GM18502 (cell line): ENCODE measurements at regions not wholly inside any gene's neighbourhood (a gene's known extent, or its start where the extent isn't known, plus 50 kb on each side); places are given as distances from the start of the nearest gene placed in this dataset.

Source experiments
- ATAC-seq: cut with Tn5 transposase; IDR thresholded peaks from one replicate; pipeline ENCODE4 v1.9.1; 2021; ENCODE audit warnings: mild to moderate bottlenecking; ENCODE audit not compliant: unreplicated experiment, poor library complexity

- no peak for ATAC-seq
Observed at GRCh38 chr20:7302250-7302649, 534.8 kb downstream of the BMP2 start.

GRCh38 chr20:7305976-7306375 is 538.5 kb downstream of the BMP2 start:
- no peak for ATAC-seq

- ATAC-seq, result no peak
Observed at GRCh38 chr20:7308163-7308562, 540.7 kb downstream of the BMP2 start.

DNA sequence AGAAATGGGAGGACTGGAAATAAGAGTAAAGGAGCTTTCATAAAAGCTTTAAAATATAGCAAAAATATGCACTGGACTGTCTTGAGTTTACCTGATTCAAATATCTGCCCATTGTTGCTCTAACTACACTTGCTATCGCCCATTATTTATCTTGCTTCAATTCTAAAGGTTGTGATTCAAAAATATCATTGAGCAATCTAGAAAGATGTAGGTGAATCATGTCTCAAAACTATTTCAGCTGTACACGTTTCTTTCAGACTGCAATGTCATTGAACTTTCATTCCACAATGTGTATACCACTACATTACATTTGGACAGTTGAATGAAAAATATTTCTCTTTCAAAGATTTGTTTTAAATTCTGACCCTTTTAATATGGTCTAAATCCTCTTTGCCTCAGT is 545.6 kb downstream of the BMP2 start:
- ATAC-seq, result no peak

DNA sequence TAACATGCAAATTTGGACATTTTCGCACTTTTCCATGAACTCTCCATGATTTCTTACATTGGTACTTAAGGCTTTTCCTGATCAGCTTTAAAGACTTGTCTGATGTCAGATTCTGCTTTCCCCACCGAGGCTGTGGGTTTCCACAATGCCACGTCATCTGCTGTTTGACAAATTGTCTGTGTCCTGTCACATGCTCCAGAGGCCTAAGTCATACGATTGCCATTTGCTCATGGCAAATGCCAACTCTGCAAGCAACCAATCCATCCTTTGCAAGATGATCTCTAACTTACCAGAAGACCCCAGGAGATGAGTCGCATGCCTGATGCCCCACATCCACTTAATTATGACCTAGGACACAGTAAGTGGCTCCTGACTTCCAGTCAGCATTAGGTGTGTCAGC is 556.5 kb downstream of the BMP2 start:
- ATAC-seq, result no peak

- ATAC-seq, result no peak
Observed at GRCh38 chr20:7327810-7328209, 560.3 kb downstream of the BMP2 start.

DNA sequence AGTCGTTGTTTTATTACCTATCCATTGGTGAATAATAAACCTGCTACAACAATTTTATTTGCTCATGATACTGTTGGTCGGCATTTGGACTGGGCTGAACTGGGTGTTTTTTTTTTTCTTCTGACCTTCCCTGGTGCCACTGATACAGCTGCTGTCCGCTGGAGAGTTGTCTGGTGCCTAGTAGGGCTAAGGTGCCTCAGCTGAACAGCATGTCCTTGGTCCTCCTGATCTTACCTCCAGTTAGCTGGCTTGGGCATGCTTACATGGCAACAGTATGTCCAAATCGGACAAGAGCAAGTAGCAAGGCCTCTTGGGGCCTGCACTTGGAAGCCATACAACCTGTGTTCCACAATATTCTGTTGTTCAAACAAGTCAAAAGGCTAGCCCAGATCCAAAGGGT is 563.4 kb downstream of the BMP2 start:
- no peak for ATAC-seq

DNA sequence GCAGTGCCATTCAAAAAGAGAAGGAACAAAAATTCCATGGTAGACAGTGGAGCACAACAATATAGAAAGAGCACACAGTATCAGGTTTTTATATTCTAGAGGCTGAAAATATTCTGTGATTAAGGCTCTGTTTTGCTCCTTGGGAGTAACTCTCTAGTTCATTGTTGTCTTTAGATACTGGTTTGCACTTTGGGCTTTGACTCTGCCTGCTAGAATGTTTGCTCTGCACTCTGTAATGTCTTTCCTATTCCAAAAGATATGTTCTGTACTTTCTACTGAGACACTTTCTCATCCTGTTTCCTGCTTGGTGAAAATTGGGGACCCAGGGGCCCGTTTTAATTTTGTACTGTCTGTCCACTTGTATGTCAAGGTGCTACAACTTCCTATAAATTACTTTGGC is 564.7 kb downstream of the BMP2 start:
- no peak for ATAC-seq

DNA sequence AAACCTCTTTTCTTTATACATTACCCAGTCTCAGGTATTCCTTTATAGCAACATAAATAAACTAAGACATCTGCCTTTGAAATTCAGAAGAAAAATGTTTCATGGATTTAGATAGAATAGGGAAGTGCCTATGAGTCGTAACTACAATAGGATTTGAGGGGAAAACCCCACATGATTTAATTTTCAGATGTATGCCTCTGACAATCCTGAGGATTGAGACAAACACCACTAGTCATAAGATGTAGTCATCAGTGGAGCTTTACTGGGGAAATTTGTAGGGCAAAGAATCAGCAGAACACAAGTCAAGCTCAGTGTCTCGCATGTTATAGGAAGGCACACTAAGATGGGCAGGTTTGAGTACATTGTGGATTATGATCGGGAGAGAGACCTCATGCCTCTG is 566.4 kb downstream of the BMP2 start:
- no peak for ATAC-seq

- ATAC-seq, result no peak
Observed at GRCh38 chr20:7346026-7346425, 578.5 kb downstream of the BMP2 start.

- ATAC-seq, result no peak
Observed at GRCh38 chr20:7346562-7346961, 579.1 kb downstream of the BMP2 start.

- ATAC-seq, result no peak
Observed at GRCh38 chr20:7347409-7347808, 579.9 kb downstream of the BMP2 start.

DNA sequence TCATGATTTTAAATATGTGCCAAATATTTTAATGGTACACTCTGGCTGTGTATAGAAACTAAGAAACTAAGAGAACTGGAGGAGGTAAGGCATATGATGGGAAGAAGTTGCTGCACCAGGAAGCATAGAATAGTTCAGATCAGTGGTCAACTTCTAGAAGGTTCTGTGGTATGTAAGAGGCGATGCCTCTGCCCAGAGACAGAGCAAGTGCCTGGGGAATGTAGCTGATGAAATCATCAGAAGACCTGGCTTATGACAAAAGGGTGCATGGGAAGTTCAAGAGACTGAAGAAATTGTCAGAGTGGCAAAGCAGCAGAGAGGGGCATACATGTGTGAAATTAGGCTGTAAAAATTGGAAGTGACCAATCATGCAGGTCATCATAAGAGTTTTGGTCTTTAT is 580.8 kb downstream of the BMP2 start:
- no peak for ATAC-seq

- ATAC-seq, result no peak
Observed at GRCh38 chr20:7352165-7352564, 584.7 kb downstream of the BMP2 start.

- ATAC-seq, result no peak
Observed at GRCh38 chr20:7355051-7355450, 585.2 kb downstream of the HAO1 start.

GRCh38 chr20:7358670-7359069 is 581.6 kb downstream of the HAO1 start:
- ATAC-seq, result no peak

- ATAC-seq, result no peak
Observed at GRCh38 chr20:7359739-7360138, 580.5 kb downstream of the HAO1 start.

- no peak for ATAC-seq
Observed at GRCh38 chr20:7361321-7361720, 578.9 kb downstream of the HAO1 start.

DNA sequence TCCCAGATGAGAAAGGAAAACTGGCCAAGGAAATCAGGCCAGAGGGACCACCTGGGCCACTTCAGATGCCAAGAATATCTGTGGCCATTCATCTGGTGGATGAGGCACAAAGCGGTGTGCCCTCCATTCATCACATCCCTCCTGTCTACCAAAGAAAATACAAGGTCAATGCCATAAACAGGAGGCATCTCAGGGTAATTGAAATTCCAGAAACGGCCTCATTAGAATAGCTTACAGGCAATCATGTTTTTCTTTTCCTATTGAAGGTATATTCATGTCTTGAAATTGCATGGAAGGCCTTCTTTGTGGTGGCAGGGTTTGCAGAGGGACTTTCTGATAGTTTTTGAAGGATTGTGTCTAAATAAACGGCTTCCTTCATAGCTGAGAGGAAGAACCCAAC is 578.3 kb downstream of the HAO1 start:
- ATAC-seq, result no peak

GRCh38 chr20:7362601-7363000 is 577.7 kb downstream of the HAO1 start:
- ATAC-seq, result no peak

DNA sequence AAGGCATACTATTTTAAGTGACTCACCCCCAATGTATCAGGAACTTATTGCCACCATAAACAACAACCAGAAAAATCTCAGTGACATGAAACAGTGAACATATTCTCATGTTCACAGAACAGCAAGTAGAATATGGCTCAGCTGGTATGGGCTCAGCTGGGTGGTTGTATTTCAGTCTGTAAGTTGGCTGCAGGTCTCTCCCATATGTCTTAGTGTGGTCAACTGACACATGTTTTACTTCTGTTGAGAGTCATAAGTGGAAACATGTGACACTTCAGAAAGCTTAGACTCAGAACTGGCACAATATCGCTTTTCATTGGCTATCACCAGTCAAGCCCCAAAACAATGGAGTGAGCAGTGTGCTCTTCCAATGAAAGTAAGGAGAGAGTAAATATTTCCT is 574.1 kb downstream of the HAO1 start:
- no peak for ATAC-seq

DNA sequence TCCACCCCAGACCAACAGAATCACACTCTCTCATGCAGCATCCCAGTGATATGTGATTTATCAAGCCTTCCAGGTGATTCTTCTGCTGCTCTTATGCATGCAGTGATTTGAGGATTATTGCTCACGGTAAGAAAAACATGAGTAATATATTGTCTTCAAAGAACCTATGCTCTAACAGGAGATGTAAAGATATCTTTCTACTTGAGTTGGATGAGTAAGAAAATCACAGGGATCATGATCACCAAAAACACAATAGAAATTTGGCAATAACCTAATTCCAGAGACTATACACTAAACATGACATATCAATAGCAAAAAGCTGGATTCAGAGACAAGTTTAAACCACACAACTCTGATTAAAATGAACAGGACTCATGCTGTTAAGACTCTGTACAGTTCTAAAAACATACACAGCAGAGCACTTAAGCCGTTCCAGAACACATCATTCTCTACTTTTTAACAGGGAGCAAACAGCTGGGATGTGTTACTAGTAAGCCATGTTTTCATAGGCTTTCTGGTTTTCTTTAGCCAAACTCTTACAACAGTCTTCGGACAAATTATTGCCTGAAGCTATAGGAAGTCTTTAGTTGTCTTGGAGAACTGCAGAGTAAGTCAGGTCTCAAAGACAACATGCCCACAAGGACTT is 568.6 kb downstream of the HAO1 start:
- ATAC-seq, result no peak

- ATAC-seq, result no peak
Observed at GRCh38 chr20:7375905-7376304, 564.4 kb downstream of the HAO1 start.
